HepG2 (cell line): ENCODE measurements at regions not wholly inside any gene's neighbourhood (a gene's known extent, or its start where the extent isn't known, plus 50 kb on each side); places are given as distances from the start of the nearest gene placed in this dataset.
"Not testable (repeated sequence)": the region's sequence is repeated elsewhere in the genome, so short reads cannot be mapped to it uniquely, and the experiment has no call there.

Experiments
- ATAC-seq: fragments of 200-7000 bp; cut with Tn5 transposase; 3 replicates; pipeline ENCODE4 v1.9.1; 2020; ENCODE audit warnings: mild to moderate bottlenecking, moderate library complexity
- BruUV-seq: library from RNA; stranded (reverse); fragments of 400-500 nt; replicated peaks from 2 replicates; lab custom pipeline; 2021; lab: Mats Ljungman, UMichigan
- CTCF ChIA-PET: fragments of 300-600 bp; formaldehyde crosslinking; extraction: SDS; loops from one replicate; lab custom pipeline; 2021; ENCODE audit warnings: low total read pairs, inconsistent platforms, low intra/inter-chr PET ratio; lab: Yijun Ruan, JAX
- POLR2A ChIA-PET: fragments of 350-600 bp; sonication (Branson Sonifier 250); formaldehyde crosslinking; loops from one replicate; lab custom pipeline; 2020; ENCODE audit warnings: antibody characterized with exemption, inconsistent platforms; lab: Yijun Ruan, JAX
- DNase-seq: peaks from one replicate; pipeline ENCODE4 v3.0.0-alpha.2; 2015; ENCODE audit warnings: low spot score
- FAIRE-seq: peaks from 3 replicates; lab custom pipeline; 2011; peaks lifted over from hg19 to GRCh38; lab: Jason Lieb, UNC
- H2AFZ ChIP-seq: one replicate; pipeline ENCODE4 v1.6.1; 2011; ENCODE audit warnings: low read length, inconsistent platforms
- H3K27ac ChIP-seq: fragments of 300-600 bp; 3 replicates; pipeline ENCODE4 v1.8.0; 2011; ENCODE audit warnings: mixed run types, mild to moderate bottlenecking, mixed read lengths, low read length, inconsistent platforms; ENCODE audit not compliant: insufficient read depth; ENCODE audit errors: extremely low read length
- H3K27me3 ChIP-seq, 2 experiments: fragments of 200-600 bp in 1 of 2; 2 replicates in 1 of 2; 3 replicates in 1 of 2; pipeline versions ENCODE4 v1.6.0 to v1.8.0; 2011; ENCODE audit warnings: low read length in 2 of 2, mild to moderate bottlenecking in 2 of 2, moderate library complexity in 2 of 2, inconsistent platforms in 1 of 2; ENCODE audit not compliant: insufficient read depth in 2 of 2, control insufficient read depth in 1 of 2
- H3K36me3 ChIP-seq, 2 experiments: fragments of 200-600 bp in 1 of 2; replicated peaks in 1 of 2; 2 replicates in 1 of 2; 3 replicates in 1 of 2; pipeline versions ENCODE4 v1.5.1 to v1.8.0; 2011; ENCODE audit warnings: low read length in 2 of 2, inconsistent platforms in 1 of 2; ENCODE audit not compliant: insufficient read depth in 2 of 2, control insufficient read depth in 1 of 2
- H3K4me1 ChIP-seq: 2 replicates; pipeline ENCODE4 v1.5.1; 2012; ENCODE audit warnings: low read length, inconsistent platforms; ENCODE audit not compliant: insufficient read depth
- H3K4me2 ChIP-seq: 2 replicates; pipeline ENCODE4 v1.6.0; 2011; ENCODE audit warnings: low read depth, low read length, inconsistent platforms
- H3K4me3 ChIP-seq, 3 experiments: fragments of 200-600 bp in 1 of 3; sonication (generic), shearing (Covaris generic) in 1 of 3; replicated peaks in 1 of 3; 2 replicates each; pipeline ENCODE4 v1.5.1; 2011 to 2016; ENCODE audit warnings: low read length in 3 of 3, inconsistent platforms in 2 of 3, low read depth in 2 of 3, mild to moderate bottlenecking in 2 of 3, control low read depth in 1 of 3, mixed read lengths in 1 of 3; ENCODE audit not compliant: insufficient read depth in 1 of 3
- H3K79me2 ChIP-seq: one replicate; pipeline ENCODE4 v1.6.1; 2011; ENCODE audit warnings: low read length, inconsistent platforms; ENCODE audit not compliant: insufficient read depth
- H3K9ac ChIP-seq: 2 replicates; pipeline ENCODE4 v1.6.0; 2011; ENCODE audit warnings: mild to moderate bottlenecking, low read depth, low read length, inconsistent platforms; ENCODE audit not compliant: insufficient read depth
- H3K9me3 ChIP-seq: 2 replicates; pipeline ENCODE4 v1.5.1; 2012; ENCODE audit warnings: mild to moderate bottlenecking, low read length
- H4K20me1 ChIP-seq: 2 replicates; pipeline ENCODE4 v1.6.0; 2011; ENCODE audit warnings: inconsistent platforms, mild to moderate bottlenecking, low read length, moderate library complexity; ENCODE audit not compliant: insufficient read depth
- ATF5 ChIP-seq: sonication (generic); formaldehyde crosslinking; IDR thresholded peaks from 2 replicates; pipeline ENCODE4 v1.4.0; 2020; ENCODE audit warnings: mild to moderate bottlenecking, low read depth, missing genetic modification reagents
- IRF2 ChIP-seq: IDR thresholded peaks from 2 replicates; pipeline ENCODE4 v1.6.1; 2018; ENCODE audit warnings: missing genetic modification reagents, missing compliant biosample characterization
- NFYC ChIP-seq: IDR thresholded peaks from 2 replicates; pipeline ENCODE4 v1.6.1; 2016; ENCODE audit warnings: missing genetic modification reagents, missing compliant biosample characterization
- RBM39 ChIP-seq: fragments of 200-400 bp; formaldehyde crosslinking; IDR thresholded peaks from one replicate; pipeline ENCODE4 v1.6.1; 2018; ENCODE audit warnings: antibody characterized with exemption, mild to moderate bottlenecking, low read depth, low read length; ENCODE audit not compliant: poor library complexity, severe bottlenecking
- RELA ChIP-seq: sonication (generic); formaldehyde crosslinking; IDR thresholded peaks from 2 replicates; pipeline ENCODE4 v1.4.0; 2020; ENCODE audit warnings: missing genetic modification reagents
- ZNF224 ChIP-seq: sonication (generic); formaldehyde crosslinking; IDR thresholded peaks from 2 replicates; pipeline ENCODE4 v1.5.0; 2020; ENCODE audit warnings: mild to moderate bottlenecking, missing genetic modification reagents
- ZNF317 ChIP-seq: sonication (generic); formaldehyde crosslinking; IDR thresholded peaks from 2 replicates; pipeline ENCODE4 v1.5.0; 2020; ENCODE audit warnings: mild to moderate bottlenecking, missing genetic modification reagents
- ZNF784 ChIP-seq: sonication (generic); formaldehyde crosslinking; IDR thresholded peaks from 2 replicates; pipeline ENCODE4 v1.5.1; 2020; ENCODE audit warnings: missing genetic modification reagents, mild to moderate bottlenecking, borderline replicate concordance
- WGBS: methylation state at CpG from one replicate; pipeline ENCODE4 v1.1.6; 2017; ENCODE audit warnings: low lambda C conversion rate; 5-methylcytosine and 5-hydroxymethylcytosine counted together
- in situ Hi-C: cut with HindIII; loops from 2 replicates; pipeline ENCODE4 v1.10.0; 2017; ENCODE audit warnings: low pct_unique_long_range_greater_than_20kb; ENCODE audit not compliant: extremely low pct_ligation_motif_present
- intact Hi-C: fragments of 100-400 bp; cut with micrococcal nuclease; formaldehyde crosslinking; loops from one replicate; pipeline ENCODE4 v1.10.0; 2022; ENCODE audit not compliant: unreplicated experiment

GRCh38 chr12:30544704-30545103 lies 151.0 kb downstream of the IPO8 start:
- H3K79me2 ChIP-seq, H3K4me1 ChIP-seq, DNase-seq, CTCF ChIA-PET, BruUV-seq, H3K4me3 ChIP-seq, FAIRE-seq, H3K4me2 ChIP-seq, POLR2A ChIA-PET, H3K27ac ChIP-seq, intact Hi-C loops, H3K9ac ChIP-seq, H3K27me3 ChIP-seq, H4K20me1 ChIP-seq, H2AFZ ChIP-seq, in situ Hi-C loops, H3K9me3 ChIP-seq, ATAC-seq, H3K36me3 ChIP-seq: not testable (repeated sequence)
- TF ChIP-seq ZNF317 (CRISPR knock-in tag), result peak; percentile 63; the same call in 1 of the 2 replicates
- WGBS, result 63% methylated on average over 3 of the region's 3 CpGs

GRCh38 chr12:30537228-30537627 lies 158.4 kb downstream of the IPO8 start:
- no peaks in the 10 kb centered on the region for H3K79me2 ChIP-seq
- no peak overlapping the region for H3K4me3 ChIP-seq
- no peak overlapping the region for H2AFZ ChIP-seq
- no peak for FAIRE-seq
- no peaks in the 10 kb centered on the region for H3K9me3 ChIP-seq
- H3K27ac ChIP-seq, result no peak overlapping the region
- POLR2A ChIA-PET, result no interaction called here
- intact Hi-C loops (no loop called here), in situ Hi-C loops (no loop called here)
- WGBS, result 80% methylated on average over 2 of the region's 2 CpGs
- CTCF ChIA-PET, result no interaction called here
- no peaks in the 10 kb centered on the region for H3K36me3 ChIP-seq
- no TSS peak for BruUV-seq
- no peak overlapping the region for H3K4me2 ChIP-seq
- H3K9ac ChIP-seq, result no peak overlapping the region
- no peaks in the 10 kb centered on the region for H3K27me3 ChIP-seq
- peaks cover 10% of the 10 kb centered on the region; the same call in 1 of the 2 replicates for H3K4me1 ChIP-seq
- DNase-seq, result no peak
- no peak for ATAC-seq
- no peaks in the 10 kb centered on the region for H4K20me1 ChIP-seq
- TF ChIP-seq ZNF784 (CRISPR knock-in tag) (no peak), IRF2 (CRISPR knock-in tag) (no peak), RELA (CRISPR knock-in tag) (no peak), NFYC (CRISPR knock-in tag) (no peak), ATF5 (CRISPR knock-in tag) (no peak), ZNF224 (CRISPR knock-in tag) (no peak), RBM39 (no peak)
- TF ChIP-seq, all 625 proteins: peak for 0
